Stimulated activated CD4-positive, alpha-beta T cell treated with anti-CD3 and anti-CD28 coated beads, Interleukin-4, amount 100 ng/mL, for 1 hour (primary cell): ENCODE measurements at regions not wholly inside any gene's neighbourhood (a gene's known extent, or its start where the extent isn't known, plus 50 kb on each side); places are given as distances from the start of the nearest gene placed in this dataset.
"Not testable (repeated sequence)": the region's sequence is repeated elsewhere in the genome, so short reads cannot be mapped to it uniquely, and the experiment has no call there.

Experiments
- DNase-seq: peaks from one replicate; pipeline ENCODE4 v3.0.0-alpha.2; 2020

DNA sequence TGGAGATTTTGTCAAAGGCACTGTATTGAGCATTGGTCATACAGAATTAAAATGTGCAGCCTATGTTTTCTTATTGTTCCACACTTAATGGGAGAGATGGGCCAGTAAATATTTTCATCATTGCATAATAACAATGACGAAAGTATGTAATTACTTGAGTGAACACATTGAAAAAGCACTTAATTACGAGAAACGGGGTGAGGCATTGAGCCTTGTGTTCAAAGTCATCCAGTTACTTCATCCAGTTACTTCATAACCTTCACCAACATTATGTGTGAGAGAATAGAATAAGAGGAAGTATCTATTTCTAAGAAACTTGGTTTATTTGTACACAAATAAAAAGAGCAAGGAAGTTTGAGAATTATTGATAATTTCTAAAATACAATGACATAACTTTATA lies 1427.0 kb downstream of the ADGRL3 start:
- no peak for DNase-seq

DNA sequence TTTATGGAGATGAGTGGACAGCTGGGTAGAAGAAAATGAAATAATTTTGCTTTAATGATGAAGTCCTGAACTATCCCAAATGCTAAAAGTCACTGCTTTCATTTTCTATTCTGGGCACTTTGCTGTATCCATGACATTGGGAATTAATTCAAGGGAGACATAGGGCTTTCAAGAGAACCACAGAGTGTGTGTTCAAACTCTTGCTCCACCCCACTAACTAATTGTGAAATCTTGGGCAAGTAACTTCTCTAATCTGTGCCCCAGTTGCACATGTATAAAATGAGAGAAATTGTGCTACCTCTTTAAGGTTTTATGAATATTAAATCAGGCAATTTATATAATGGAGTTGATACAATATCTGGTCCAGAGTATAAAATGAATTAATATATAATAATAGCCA lies 1422.0 kb downstream of the ADGRL3 start:
- DNase-seq: no peak

DNA sequence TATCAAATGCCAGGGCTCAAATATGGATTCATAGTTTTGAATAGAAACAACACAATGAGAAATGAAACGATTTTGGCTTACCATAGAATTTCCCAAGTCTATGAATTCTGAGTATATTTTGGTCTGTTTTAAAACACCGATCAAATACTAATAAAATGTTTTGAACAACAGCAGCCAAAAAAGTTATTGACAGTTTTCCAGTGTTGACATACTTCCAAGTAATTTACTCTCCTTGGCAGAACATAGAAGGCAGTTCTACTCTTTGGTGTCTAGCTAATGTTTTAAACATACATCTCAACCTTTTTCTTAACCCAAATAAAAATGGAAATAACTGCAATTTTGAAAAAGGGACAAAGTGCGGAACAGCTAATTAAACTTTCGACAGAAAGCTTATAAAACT lies 1419.8 kb downstream of the ADGRL3 start:
- no peak for DNase-seq

- DNase-seq: no peak
These were observed 1417.9 kb downstream of the ADGRL3 start for GRCh38 chr4:62618042-62618441.

- no peak for DNase-seq
These were observed 1401.6 kb downstream of the ADGRL3 start for GRCh38 chr4:62601737-62602136.

DNA sequence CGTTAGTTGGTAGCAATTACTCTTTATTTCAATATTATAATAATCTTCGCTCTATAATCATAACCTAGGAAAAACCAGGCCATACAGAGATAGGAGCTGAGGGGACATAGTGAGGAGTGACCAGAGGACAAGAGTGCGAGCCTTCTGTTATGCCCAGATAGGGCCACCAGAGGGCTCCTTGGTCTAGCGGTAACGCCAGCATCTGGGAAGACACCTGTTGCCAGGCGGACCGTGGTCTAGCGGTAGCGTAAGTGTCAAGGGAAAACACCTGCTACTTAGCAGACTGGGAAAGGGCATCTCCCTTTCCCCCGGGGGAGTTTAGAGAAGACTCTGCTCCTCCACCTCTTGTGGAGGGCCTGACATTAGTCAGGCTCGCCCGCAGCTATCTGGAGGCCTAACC lies 1395.1 kb downstream of the ADGRL3 start:
- DNase-seq: not testable (repeated sequence)

DNA sequence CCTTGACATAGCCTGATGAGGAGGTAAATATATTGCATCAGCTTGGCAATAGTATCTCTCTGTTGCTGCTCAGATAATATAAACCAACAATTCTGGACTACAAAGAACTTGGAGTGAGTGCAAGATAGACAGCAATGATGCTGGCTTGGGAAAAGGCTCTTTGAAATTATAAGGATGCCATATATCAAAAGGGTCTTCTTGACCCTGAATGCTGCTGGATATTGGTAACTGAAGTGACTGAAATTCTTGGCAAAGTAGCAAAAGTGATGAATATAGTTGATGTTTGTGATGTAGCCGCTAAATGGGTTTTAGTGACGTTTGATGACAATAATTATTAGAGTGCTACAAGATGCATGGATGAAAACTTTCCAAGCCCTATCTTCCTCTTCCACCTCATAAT lies 1391.6 kb downstream of the ADGRL3 start:
- no peak for DNase-seq

DNA sequence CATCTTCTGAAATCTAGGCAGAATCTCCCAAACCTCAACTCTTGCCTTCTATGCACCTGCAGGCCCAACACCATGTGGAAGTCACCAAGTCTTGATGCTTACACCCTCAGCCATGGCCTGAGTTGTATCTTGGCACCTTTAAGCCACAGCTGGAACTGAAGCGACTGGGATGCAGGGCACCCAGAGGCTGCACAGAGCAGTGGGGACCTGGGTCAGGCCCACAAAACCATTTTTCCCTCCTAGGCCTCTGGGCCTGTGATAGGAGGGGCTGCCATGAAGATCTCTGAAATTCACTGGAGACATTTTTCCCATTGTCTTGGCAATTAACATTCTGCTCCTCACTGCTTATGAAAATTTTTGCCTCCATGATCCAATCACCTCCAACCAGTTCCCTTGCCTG lies 1388.5 kb downstream of the ADGRL3 start:
- DNase-seq: no peak

- no peak for DNase-seq
These were observed 1371.4 kb downstream of the ADGRL3 start for GRCh38 chr4:62571494-62571893.

- no peak for DNase-seq
These were observed 1360.7 kb downstream of the ADGRL3 start for GRCh38 chr4:62560858-62561257.

GRCh38 chr4:62550121-62550520 lies 1350.0 kb downstream of the ADGRL3 start:
- no peak for DNase-seq

DNA sequence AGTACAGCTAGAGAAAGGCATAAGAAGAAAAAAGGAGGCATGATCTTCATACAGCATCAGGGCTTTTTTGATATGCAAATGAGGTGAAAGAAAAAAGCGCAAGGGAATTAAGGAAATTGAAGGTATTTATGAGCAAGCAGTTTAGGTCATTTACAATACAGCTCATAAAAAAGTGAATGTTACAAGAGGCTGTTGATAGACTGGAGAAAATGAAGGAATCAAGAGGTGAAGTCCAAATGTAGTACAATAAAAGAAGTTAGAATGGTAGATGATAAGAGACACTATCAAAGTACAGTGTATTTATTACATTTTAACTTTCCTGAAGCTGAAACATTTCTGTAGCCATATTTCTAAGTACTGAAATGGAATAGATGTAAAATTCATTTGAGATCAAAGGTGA lies 1349.5 kb downstream of the ADGRL3 start:
- DNase-seq: no peak

GRCh38 chr4:62548765-62549164 lies 1348.6 kb downstream of the ADGRL3 start:
- DNase-seq: no peak

GRCh38 chr4:62548108-62548524 lies 1348.0 kb downstream of the ADGRL3 start:
- no peak for DNase-seq

GRCh38 chr4:62544428-62544827 lies 1344.3 kb downstream of the ADGRL3 start:
- DNase-seq: no peak

DNA sequence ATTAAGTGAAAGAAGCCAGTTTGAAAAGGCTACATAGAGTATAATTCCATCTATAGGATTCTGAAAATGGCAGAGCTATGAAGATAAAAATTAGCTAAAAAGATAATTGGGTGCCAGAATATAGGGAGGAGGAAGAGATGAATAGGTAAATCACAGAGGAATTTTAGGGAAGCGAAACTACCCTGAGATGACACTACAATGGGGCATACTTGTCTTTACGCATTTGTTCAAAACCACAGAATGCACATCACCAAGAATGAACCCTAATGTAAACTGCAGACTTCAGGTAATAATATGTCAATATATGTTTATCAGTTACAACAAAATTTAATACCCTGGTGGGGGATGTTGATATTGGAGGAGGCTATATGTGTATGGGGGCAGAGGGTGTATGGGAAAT lies 1342.9 kb downstream of the ADGRL3 start:
- no peak for DNase-seq

DNA sequence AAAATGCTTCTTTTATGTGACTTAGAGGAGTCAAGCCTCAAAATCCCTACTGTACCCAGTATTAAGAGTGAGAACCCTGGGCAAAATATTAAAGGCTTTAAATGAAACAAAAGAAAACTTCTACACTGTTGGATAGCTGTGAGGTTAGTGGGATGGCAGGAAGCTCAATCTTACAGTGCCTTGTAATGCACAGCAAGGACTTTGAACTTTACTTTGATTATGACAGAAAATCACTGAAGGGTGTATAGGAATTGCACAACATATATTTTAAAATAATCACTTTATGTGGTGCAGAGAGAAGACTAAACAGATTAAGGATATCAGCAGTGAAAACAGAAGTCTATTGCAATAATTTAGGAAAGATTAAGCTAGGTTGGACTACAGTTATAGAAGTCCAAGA lies 1333.4 kb downstream of the ADGRL3 start:
- no peak for DNase-seq

- no peak for DNase-seq
These were observed 1331.6 kb downstream of the ADGRL3 start for GRCh38 chr4:62531731-62532130.

DNA sequence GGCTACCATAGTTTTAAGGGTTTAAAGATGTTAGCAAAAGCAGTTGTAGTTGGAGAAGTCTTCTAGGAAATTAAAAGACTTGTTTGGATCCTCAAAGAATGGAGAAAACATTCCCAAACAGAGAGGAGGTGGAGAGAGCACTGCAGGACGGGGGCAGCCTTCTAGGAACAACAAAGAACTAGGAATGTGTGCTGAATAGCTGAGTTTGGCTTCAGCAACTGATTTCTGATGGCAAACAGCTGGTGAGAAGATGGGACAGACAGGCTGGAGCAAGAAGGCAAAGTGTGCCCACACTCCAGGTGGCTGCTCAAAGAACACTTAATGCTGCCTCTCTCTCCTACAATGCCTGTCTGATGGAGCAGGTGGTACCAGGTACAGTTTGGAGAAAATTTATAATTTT lies 1331.1 kb downstream of the ADGRL3 start:
- DNase-seq: no peak

DNA sequence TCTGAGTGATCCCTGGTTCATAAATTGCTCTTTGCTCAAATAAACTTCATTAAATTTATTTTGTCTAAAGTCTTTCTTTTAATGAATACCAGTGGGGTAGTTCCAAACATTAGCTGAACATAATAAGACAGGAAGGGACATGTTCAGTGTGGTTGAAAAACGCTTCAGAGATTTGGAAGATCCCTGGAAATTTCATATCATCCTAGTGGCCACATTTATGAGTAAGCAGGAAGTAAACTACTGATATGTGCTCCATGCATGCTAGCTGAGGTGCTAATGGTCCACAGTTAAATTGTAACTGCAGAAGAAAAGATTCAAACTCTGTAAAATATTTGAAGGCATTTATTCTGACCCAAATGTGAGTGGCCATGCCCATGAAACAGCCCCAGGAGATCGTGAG lies 1328.7 kb downstream of the ADGRL3 start:
- DNase-seq: no peak

DNA sequence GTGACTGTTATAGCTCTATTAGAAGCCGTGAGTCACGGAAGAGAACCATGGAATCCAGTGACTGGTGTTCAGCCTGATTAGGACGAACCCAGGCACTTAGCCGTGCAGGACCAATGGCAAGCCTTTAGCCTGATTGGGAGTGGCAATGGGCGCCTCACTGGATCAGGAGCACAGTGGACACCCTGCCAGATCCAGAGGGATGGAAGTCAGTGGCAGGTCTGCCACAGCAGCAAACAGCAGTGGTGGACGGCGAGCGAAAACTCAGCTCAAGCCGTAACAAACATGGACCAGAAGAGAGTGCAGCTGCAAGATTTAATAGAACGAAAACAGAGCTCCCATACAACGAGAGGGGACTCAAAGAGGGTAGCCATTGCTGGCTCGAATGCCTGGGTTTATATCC lies 1326.5 kb downstream of the ADGRL3 start:
- no peak for DNase-seq

DNA sequence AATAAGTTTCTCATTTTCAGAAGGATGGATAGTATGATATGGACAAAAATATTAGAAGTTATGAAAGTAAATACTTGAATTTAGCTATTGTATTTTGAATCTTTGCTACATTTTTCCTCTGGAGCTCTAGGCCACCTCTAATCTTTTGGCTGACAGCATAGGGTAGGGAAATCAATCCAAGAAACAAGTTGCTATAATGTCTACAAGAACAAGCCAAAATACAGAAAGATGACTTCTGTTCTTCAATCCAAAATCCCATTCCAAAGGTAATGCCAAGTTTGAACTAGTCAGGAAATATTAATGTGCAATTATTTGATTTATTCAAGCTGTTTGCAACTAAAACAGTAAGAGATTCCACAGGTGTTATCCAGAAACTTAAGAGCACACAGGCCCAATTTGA lies 1323.1 kb downstream of the ADGRL3 start:
- DNase-seq: no peak

GRCh38 chr4:62522273-62522672 lies 1322.1 kb downstream of the ADGRL3 start:
- DNase-seq: no peak

- DNase-seq: no peak
These were observed 1317.6 kb downstream of the ADGRL3 start for GRCh38 chr4:62517716-62518115.

DNA sequence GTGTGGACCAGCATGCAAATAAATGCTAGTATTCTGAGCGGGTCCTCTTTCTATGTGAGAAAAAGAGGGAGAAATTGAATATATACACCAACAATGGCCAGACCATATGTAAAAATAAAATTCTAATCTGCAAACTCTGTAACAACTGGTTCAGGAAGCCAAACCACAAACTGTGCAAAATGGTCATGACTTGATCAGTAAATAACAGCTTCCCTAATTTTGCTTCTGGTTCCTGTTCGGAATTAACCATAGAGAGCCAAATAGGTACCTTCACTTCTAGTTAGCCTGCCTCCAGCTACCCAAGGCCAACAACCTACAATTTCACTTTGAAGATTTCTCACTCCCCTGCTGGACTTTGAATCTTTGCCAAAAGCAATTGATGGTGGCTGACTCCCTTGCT lies 1313.2 kb downstream of the ADGRL3 start:
- DNase-seq: no peak

GRCh38 chr4:62512271-62512670 lies 1312.1 kb downstream of the ADGRL3 start:
- DNase-seq: no peak
